ENCODE measurements at regions not wholly inside any gene's neighbourhood (a gene's known extent, or its start where the extent isn't known, plus 50 kb on each side); places are given as distances from the start of the nearest gene placed in this dataset.

GRCh38 chr5:34603378-34603777 lies 52.8 kb upstream of the RAI14 start:
- DNase-seq = no peak

DNA sequence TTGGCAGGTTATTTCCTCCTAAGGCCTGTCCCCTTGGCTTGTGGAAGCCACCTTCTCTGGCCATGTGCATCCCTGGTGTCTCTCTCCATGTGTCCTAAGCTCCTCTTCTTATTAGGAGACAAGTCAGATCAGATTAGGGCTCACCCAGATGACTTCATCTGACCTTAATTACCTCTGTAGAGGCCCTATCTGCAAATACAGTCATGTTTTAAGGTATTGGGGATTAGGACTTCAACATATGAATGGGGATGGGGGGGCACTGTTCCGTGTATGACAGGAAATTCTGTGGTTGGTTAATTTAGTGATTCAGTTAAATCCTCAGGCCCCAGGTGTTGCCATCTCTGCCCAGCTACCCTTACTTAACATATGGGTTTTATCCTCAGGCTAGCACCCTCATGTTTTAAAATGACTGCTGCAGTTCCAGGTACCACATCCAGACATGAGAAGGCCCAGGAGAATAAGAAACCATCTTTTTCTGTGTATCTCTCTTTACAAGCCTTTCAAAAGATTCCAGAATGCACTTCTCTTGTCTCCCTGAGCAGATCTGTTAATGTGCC lies 51.9 kb upstream of the RAI14 start:
- DNase-seq = no peak

DNA sequence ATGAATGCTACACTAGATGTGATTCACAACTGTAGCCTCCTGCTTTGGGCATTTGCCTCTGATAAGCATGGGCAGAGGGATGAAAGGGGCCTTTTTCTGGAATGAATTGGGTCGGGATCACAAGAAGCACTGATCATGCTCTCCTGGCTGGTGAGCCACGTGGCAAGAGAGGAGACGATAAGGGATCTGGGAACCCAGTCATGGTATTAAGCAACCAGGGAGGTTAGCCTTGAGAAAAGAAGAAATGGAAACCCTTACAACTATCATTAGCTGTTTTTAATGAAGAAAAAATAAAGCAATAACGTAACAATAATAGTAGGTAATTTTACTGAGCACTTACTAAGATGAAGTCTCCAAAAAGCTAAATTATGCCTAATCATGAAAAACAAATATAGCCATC lies 50.0 kb upstream of the RAI14 start:
- no peak for DNase-seq

All from hippocampal formation (tissue), 2 donors.